ENCODE measurements at regions not wholly inside any gene's neighbourhood (a gene's known extent, or its start where the extent isn't known, plus 50 kb on each side); places are given as distances from the start of the nearest gene placed in this dataset.

- no peak for DNase-seq (ENCODE audit: low read depth)
These were observed 1226.5 kb downstream of the C4orf33 start for GRCh38 chr4:130322439-130322838.

DNA sequence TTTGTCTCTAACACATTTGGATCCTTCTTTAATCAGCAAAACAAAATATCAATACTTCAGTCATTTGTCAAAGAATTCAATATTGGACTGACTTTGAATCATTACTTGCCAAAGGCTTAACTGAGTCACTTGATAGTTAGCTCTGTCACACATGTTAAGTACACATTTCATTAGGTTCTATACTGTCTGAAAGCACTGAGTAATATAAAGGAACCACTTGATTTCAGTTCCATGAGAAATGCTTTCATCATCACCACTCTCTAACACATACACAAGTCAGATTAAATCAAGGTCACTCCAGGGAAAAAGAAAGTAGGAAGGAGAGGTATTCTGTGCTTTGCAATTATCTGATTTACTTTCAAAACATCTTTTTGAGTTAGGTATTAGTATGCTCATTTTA, 1233.1 kb downstream of the C4orf33 start:
- DNase-seq (ENCODE audit: low read depth), result no peak

DNA sequence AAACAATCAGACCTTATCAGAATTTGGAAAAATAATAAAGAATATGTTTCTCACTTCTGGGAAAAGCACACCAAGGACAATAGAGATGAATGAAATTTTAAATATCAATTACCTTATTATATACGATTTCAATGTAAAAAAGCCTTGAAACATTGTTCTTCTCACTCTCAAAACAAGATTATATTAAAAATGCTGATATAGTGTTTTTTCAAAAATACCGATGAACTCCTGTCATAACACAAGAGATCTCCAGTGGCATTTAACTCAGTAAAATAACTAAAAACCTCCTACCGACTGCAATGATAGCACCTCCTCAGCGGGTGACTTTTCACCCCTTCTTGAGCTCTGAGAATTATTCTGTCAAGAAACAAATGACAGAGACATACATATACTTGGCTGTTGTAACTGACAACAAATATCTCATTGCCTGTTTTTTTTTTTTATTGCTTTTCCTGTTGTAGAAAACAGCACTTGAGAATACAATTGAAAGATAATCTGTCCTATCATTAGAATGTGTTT, 1237.3 kb downstream of the C4orf33 start:
- DNase-seq (ENCODE audit: low read depth), result no peak

DNA sequence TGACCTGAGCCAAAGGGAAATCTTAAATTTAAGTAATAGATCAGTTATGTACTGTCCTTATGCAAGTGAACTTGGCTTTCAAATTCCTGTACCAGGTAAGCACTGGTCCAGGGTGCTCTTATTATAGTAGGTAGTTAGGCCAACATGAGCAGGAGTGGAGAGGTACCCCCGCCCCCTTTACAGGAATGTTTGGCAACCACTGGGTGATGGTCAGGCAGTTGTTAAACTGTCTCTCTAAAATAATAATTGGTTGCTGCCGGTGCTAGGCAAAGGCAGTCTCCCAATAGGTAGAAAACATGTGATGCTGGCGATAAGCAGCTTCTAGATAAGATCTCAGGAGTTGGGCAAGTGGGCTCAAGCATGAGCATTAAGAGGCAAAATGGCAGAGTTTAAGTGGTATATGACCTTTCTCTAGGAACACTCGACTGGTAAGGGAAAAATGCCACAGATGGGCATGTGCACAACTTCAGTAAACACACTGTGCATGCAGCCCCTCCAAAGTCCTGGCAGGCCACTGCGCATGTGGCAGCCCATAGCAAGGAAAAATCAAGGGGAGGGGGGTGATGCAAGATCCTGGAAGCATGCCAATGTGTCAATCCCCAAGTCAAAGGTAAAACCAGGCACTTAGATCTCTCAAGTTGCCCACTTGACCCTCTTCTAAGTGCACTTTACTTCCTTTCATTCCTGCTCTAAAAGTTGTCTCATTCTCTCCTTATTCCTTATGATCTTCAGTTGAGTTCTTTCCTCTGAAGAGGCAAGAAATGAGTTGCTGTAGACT, 1239.7 kb downstream of the C4orf33 start:
- DNase-seq (ENCODE audit: low read depth), result no peak

GRCh38 chr4:130336585-130337217, 1240.7 kb downstream of the C4orf33 start:
- no peak for DNase-seq (ENCODE audit: low read depth)

- no peak for DNase-seq (ENCODE audit: low read depth)
These were observed 1242.9 kb downstream of the C4orf33 start for GRCh38 chr4:130338851-130339250.

- DNase-seq (ENCODE audit: low read depth), result no peak
These were observed 1253.8 kb downstream of the C4orf33 start for GRCh38 chr4:130349745-130350144.

DNA sequence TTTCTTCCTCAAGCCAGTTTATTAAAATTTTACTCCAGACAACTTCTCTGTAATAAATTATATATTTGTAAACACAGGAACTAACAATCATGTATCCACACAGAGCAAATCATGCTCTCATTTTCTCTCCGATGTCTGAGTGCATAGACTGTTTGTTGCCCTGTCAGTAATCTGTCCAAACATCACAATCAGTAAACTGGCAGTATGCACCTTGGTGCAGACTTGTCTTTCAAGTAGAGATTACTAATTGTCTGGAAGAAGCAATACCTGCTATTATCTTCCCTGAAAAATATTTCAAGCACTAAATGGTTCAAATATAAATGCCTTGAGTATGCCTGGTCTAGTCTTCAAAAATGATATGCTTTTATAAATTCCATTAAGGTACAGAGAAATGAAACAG, 1260.9 kb downstream of the C4orf33 start:
- no peak for DNase-seq (ENCODE audit: low read depth)

- DNase-seq (ENCODE audit: low read depth), result no peak
These were observed 1263.6 kb downstream of the C4orf33 start for GRCh38 chr4:130359542-130359941.

DNA sequence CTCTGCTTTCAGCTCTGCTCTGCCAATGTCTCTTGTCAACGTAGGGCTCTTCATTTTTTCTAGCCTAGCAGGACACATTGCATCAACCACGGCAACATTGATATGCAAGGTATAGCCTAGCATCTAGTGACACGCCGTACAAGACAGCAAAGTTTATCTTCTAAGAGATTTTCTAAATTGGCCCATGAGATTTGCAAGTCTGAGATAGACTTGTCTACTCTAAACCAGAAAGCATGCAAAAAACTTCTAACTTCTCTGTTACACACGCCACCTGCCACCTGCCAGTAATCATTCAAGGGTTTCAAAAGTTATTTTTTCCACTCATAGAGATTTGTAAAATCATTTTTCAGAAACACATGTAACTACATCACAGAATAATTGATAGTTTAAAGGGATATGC, 1265.7 kb downstream of the C4orf33 start:
- DNase-seq (ENCODE audit: low read depth), result no peak

GRCh38 chr4:130368668-130369067, 1272.7 kb downstream of the C4orf33 start:
- DNase-seq (ENCODE audit: low read depth), result no peak

DNA sequence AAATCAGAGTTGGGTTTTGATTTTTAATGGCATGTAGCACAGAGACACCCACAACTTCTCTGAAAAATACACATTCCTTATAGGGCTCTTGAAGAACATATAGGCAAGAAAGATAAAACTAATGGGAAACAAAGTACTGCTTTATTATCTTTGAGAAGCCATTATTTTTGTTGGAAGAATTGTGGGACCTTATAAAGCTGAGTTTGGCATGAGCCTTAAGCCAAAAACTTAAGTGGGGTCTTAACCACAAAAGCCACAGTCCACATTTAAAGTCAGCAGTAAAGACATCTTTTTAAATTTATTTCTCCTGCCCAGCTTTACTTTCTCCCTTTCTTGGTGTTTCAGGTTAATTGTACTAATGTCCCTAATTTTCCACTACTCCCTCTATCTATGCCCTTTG, 1297.3 kb downstream of the C4orf33 start:
- DNase-seq (ENCODE audit: low read depth), result no peak

DNA sequence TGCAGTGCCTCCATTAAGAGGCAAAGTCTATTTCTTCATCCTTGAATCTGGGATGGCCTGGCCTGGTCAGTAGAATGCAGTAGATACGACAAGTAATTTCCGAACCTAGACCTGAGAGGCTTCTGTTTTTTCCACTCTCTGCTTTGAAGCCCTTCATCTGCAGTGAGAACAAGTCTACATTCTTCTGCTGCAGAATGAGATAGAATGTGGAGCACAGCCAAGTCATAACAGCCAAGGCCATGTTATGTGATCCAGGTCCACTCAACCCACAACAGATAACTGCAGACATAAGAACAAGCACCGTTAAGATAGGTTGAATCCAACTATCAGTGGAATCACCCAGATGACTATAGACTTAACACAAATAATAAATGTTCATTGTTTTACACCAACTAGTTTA, 1297.7 kb downstream of the C4orf33 start:
- DNase-seq (ENCODE audit: low read depth), result no peak

GRCh38 chr4:130395871-130396270, 1299.9 kb downstream of the C4orf33 start:
- DNase-seq (ENCODE audit: low read depth), result no peak

- no peak for DNase-seq (ENCODE audit: low read depth)
These were observed 1307.3 kb downstream of the C4orf33 start for GRCh38 chr4:130403221-130403620.

GRCh38 chr4:130416228-130416627, 1320.3 kb downstream of the C4orf33 start:
- no peak for DNase-seq (ENCODE audit: low read depth)

DNA sequence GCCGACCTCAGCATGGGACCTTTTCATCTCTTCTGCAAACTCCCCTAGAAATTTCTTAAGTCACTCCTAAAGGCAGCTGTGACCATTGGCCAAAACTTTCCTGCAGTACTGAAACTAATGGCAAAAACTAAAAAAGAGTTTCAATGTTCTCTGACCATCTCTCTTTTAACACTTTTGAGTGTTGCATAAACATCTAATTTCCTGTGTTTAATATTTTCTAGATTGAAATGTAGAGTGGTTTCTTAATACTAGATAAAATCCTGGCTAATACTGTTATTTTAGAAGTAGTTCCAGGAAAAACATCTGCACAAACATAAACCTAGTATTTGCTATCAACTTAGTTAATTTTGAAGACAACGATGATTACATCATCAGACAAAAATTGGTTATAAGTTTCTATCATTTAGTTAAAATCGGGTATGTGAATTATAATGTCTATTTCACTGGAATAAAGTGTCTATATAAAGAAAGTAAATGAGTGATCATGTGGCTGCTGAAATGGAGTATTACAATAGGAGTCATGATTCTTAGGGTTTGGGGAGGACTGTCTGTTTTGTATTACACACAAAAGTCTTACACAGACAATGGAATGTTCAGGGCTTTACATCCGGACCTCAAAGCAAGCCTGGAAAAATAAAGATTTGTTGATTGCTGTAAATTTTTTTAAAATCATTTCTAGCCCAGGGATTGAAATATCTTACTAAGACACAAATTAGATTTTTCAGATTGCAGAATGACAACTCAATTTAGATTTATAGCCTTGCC, 1323.4 kb downstream of the C4orf33 start:
- no peak for DNase-seq (ENCODE audit: low read depth)

- no peak for DNase-seq (ENCODE audit: low read depth)
These were observed 1326.3 kb downstream of the C4orf33 start for GRCh38 chr4:130422261-130422660.

DNA sequence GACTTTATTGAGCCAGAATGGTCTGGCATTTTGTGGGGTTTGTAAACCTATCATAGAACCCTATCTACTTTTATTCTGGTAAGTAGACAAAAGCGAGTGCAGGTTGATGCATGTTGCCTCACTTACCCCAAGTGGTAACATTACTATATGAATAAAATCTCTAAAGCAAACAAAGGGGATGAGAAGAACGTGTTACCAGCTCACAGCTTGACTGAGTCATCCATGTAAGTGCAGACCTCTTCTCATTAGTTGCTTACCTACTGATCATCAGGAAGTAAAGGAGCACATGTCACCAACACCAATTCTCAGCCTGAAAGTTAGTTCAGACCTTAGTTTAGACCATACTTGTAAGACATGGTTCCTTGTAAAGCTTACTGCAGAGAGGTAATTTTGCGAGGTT, 1328.3 kb downstream of the C4orf33 start:
- DNase-seq (ENCODE audit: low read depth), result no peak

- DNase-seq (ENCODE audit: low read depth), result no peak
These were observed 1336.3 kb downstream of the C4orf33 start for GRCh38 chr4:130432289-130432688.

GRCh38 chr4:130449741-130450140, 1353.8 kb downstream of the C4orf33 start:
- no peak for DNase-seq (ENCODE audit: low read depth)

DNA sequence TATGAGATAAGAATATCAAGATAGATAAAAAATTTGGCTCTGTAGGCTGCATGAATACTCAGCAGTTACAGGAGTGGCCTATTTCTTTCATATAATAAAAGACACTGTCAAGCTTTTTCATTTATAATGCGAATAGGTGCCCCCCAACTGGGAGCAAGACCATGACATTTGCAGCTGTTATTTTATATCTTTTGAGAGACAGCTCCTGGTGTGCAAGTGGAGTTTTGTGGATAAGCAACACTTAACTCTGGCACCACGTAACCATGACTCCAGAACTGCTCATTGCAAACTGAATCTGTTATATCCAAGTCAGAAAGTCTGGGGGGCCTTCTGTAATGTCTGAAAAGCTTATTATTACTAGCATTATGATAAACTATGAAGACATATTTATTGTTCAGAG, 1372.4 kb downstream of the C4orf33 start:
- no peak for DNase-seq (ENCODE audit: low read depth)

GRCh38 chr4:130478406-130478805, 1382.5 kb downstream of the C4orf33 start:
- DNase-seq (ENCODE audit: low read depth), result no peak

All from forelimb muscle (tissue), 1 donor.